NCI-H2171 treated with DMSO at 0.1 percent for 48 hours (cell line): ENCODE measurements at regions not wholly inside any gene's neighbourhood (a gene's known extent, or its start where the extent isn't known, plus 50 kb on each side); places are given as distances from the start of the nearest gene placed in this dataset.

ENCODE experiments used
- DNase-seq: peaks from one replicate; lab custom pipeline; 2025; lab: John Stamatoyannopoulos, UW

- no peak for DNase-seq
These were observed 478.5 kb upstream of the KIF2A start for GRCh38 chr5:61827445-61827975.

GRCh38 chr5:61828856-61829255, 477.1 kb upstream of the KIF2A start:
- DNase-seq = no peak

GRCh38 chr5:61831736-61832135, 474.3 kb upstream of the KIF2A start:
- DNase-seq = no peak

- no peak for DNase-seq
These were observed 468.2 kb upstream of the KIF2A start for GRCh38 chr5:61837788-61838187.

- DNase-seq = no peak
These were observed 465.6 kb upstream of the KIF2A start for GRCh38 chr5:61840361-61840760.

- no peak for DNase-seq
These were observed 463.2 kb upstream of the KIF2A start for GRCh38 chr5:61842840-61843239.

- no peak for DNase-seq
These were observed 455.3 kb upstream of the KIF2A start for GRCh38 chr5:61850696-61851095.

- no peak for DNase-seq
These were observed 451.5 kb upstream of the KIF2A start for GRCh38 chr5:61854531-61854930.

GRCh38 chr5:61860978-61861377, 445.0 kb upstream of the KIF2A start:
- DNase-seq = no peak

GRCh38 chr5:61866930-61867329, 439.1 kb upstream of the KIF2A start:
- DNase-seq = no peak

- no peak for DNase-seq
These were observed 436.7 kb upstream of the KIF2A start for GRCh38 chr5:61869333-61869732.

- DNase-seq = no peak
These were observed 427.5 kb upstream of the KIF2A start for GRCh38 chr5:61878471-61878870.

GRCh38 chr5:61881821-61882487, 424.1 kb upstream of the KIF2A start:
- no peak for DNase-seq

- no peak for DNase-seq
These were observed 423.0 kb upstream of the KIF2A start for GRCh38 chr5:61882901-61883500.

- DNase-seq = no peak
These were observed 421.7 kb upstream of the KIF2A start for GRCh38 chr5:61884252-61884855.

GRCh38 chr5:61886214-61886613, 419.8 kb upstream of the KIF2A start:
- DNase-seq = no peak

GRCh38 chr5:61887271-61887670, 418.7 kb upstream of the KIF2A start:
- no peak for DNase-seq

- no peak for DNase-seq
These were observed 412.0 kb upstream of the KIF2A start for GRCh38 chr5:61894046-61894445.

GRCh38 chr5:61896811-61897210, 409.2 kb upstream of the KIF2A start:
- no peak for DNase-seq

GRCh38 chr5:61897251-61897650, 408.8 kb upstream of the KIF2A start:
- DNase-seq = no peak

GRCh38 chr5:61901997-61902396, 404.0 kb upstream of the KIF2A start:
- no peak for DNase-seq

GRCh38 chr5:61904730-61905129, 401.3 kb upstream of the KIF2A start:
- no peak for DNase-seq

- DNase-seq = no peak
These were observed 400.4 kb upstream of the KIF2A start for GRCh38 chr5:61905613-61906012.
